Body of pancreas (tissue), 4 donors: ENCODE measurements at regions not wholly inside any gene's neighbourhood (a gene's known extent, or its start where the extent isn't known, plus 50 kb on each side); places are given as distances from the start of the nearest gene placed in this dataset.

Experiments used
- CTCF ChIP-seq, 7 experiments: fragments of 450-650 bp in 4 of 7; fragments of 200-600 bp in 3 of 7; sonication (generic) in 3 of 7; IDR thresholded peaks; one replicate each; pipeline ENCODE4 v1.5.1; 2016 to 2019; ENCODE audit warnings: antibody characterized with exemption in 7 of 7
- POLR2A ChIP-seq, 3 donors: fragments of 450-650 bp; IDR thresholded peaks; one replicate each; pipeline ENCODE4 v1.6.1; 2016; ENCODE audit warnings: antibody characterized with exemption in 3 of 3, mild to moderate bottlenecking in 2 of 3

GRCh38 chr13:31426395-31426794, 226.6 kb downstream of the B3GLCT start:
- TF ChIP-seq CTCF (IDR thresholded peaks at IDR 0.05), result no peak
- TF ChIP-seq POLR2A (IDR thresholded peaks at IDR 0.05), result no peak
